ELR (cell line): ENCODE measurements at regions not wholly inside any gene's neighbourhood (a gene's known extent, or its start where the extent isn't known, plus 50 kb on each side); places are given as distances from the start of the nearest gene placed in this dataset.

ENCODE experiments used
- DNase-seq: peaks from one replicate; pipeline ENCODE4 v3.0.0-alpha.2; 2015; ENCODE audit warnings: low read depth

DNA sequence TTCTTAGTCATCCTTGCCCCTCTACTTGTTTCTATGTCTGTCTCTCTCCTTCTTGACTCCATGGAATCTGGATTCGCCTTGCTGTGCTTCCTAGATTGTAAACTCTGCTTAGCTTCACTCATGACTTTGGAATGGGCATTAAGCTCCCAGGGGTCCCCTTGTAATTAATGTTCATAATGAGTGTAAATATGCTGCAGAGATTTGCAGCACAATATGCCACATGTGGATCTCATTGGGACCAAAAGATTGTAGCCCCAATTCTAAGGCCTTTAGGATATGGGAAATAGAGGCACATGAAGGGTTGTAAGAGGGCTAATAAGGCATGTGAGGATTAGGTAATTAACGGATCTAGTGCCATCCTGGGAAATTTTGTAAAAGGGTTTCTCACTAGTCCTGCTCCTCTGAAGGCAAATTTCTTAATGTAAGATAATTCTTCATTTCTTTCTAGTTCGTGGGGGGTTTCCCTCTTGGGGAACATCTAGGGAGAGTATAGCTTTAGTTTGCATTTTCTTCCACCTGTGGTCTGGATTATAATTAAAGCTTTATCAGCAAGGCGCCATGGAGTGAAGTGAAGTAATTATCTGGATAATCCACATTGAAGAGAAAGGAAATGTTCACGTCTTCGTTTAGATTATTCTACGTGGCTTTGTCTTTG lies 659.2 kb upstream of the PLXNA2 start:
- no peak for DNase-seq

DNA sequence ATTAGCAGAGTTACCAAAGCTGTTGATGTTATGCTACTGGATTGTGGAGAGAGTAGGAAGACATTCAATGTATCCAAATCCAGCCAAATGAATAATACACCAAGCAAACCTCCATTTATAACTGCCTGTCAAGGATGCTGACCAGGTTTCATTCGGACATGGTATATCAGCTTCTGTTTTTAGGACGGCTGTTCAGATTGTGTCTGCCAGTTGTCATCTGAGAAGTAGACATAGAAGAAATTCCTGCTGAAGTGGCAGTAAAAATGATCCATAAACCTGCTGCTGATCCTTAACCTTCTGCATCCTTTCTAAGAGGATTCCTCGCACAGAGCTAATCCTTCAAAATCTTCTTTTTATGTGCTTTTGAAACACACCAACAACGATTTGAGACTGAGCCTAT lies 663.6 kb upstream of the PLXNA2 start:
- DNase-seq: no peak

GRCh38 chr1:208909011-208909984 lies 665.1 kb upstream of the PLXNA2 start:
- no peak for DNase-seq

GRCh38 chr1:208910161-208910560 lies 666.0 kb upstream of the PLXNA2 start:
- no peak for DNase-seq

DNA sequence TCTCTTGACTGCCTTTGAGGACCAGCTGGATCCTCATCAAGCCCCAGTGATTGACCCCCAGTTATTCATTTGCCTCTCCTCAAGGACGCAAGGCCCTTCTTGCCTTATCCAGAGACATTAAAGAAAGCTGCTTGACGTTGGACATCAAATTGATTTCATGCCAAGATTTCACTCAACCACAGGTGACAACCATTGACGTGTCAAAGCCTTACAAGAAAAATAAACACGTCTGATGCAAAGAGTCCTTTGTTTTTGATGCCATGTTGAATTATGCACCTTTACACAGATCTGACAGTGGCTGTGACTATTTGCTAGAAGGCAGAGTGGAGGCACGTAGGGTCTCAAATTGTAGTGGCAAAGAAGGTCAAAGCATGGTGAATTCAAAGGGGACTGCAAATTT lies 666.2 kb upstream of the CAMK1G start:
- DNase-seq: no peak

- DNase-seq: no peak
These were observed 665.8 kb upstream of the CAMK1G start for GRCh38 chr1:208917723-208918122.

DNA sequence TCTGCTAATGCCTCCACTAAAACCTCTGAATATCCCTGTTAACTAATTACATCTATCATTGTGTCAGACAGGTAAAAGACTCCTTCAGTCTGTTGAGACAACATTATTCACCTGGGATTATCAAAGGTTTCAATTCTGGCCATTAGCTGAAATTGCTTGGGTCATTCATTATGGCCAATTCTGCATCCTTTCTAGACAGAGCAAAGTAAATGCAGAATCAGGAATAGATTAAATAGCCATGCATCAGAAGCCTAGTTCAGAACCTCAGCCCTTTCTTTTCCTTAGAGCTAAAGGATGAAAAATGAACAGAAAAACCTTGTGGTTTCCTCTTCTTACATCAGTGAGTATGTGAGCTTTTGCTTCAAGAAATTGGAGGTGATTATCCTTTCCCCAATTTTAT lies 665.4 kb upstream of the CAMK1G start:
- no peak for DNase-seq

DNA sequence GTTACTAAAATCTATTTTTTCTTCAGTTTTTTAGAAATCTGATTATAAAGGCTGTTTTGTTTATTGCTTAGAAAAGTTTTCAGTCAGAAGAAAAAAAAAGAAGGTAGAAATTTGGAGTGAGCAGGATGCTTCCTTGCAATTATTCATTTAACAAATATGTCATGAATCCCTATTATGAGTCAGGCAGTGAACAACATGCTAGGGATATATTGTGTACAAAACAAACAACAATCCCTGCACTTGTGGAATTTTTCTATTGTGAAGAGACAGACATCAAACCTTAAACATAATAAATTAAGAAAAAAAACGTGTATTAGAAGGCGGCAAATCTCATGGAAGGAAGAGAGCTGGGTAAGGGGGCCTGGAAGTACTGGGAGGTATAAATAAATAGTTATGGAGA lies 664.1 kb upstream of the CAMK1G start:
- DNase-seq: peak; percentile 83

GRCh38 chr1:208921259-208921658 lies 662.3 kb upstream of the CAMK1G start:
- peak; percentile 29 for DNase-seq

- no peak for DNase-seq
These were observed 660.1 kb upstream of the CAMK1G start for GRCh38 chr1:208923456-208923855.

GRCh38 chr1:208923946-208924720 lies 659.4 kb upstream of the CAMK1G start:
- DNase-seq: no peak

- no peak for DNase-seq
These were observed 658.6 kb upstream of the CAMK1G start for GRCh38 chr1:208924928-208925327.

GRCh38 chr1:208928349-208929010 lies 655.0 kb upstream of the CAMK1G start:
- peak; percentile 54 for DNase-seq

GRCh38 chr1:208929575-208929974 lies 653.9 kb upstream of the CAMK1G start:
- peak; percentile 82 for DNase-seq

DNA sequence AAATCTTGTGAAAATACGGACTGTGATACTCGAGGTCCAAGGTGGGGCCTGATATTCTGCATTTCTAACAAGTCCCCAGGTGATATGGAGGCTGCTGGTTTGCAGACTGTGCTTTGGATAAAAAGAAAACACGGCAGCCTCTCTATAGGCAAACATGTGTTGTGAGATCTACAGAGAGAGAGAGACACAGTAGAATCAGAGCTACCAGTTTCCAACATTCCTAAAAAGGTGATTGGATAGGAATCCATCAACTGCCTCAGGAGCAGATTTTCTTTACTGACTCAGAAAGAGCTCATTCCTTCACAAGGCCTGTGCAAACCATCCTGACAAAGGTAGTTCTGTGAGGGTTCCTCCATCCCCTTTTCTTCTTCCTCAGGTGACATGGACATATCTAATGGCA lies 651.6 kb upstream of the CAMK1G start:
- peak; percentile 8 for DNase-seq

DNA sequence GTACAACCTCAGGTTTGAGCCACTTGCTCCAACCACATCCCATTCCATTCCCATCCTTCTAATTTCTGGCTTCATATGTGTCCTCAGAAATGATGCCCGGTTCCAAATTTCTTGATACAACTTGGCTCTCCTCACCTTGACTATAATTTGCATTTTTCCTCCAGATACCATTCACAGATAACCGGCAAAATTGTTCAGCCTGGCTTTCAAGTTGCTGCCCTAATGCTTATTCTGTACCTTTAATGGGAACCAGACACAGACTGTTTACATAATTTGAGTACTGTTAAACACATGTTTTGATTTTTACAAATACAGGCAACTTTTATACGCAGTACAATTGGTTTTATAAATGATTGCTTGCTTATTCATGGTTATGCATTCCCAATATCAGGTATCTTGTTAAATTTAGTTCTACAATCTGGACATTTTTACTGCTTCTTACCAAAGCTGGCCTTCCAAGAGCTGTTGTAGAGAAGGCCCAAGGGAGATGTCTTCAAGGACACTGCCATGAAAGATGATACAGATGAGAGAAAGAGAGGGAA lies 649.5 kb upstream of the CAMK1G start:
- DNase-seq: no peak

DNA sequence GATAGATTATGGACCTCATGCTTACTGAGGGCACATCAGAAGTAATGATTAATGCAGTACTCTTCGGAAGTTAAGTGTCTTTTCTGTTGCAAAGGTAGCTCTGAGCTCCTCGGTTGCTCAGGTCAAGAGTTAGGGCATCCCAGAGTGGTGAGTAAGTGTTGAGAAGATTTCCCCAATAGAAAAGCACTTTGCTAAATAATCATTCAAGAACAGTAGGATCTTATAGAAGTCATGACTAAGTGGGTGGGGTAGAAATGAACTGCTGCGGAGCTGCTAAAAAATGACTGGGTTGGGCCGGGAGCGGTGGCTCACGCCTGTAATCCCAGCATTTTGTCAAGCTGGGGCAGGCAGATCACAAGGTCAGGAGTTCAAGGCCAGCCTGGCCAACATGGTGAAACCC lies 648.6 kb upstream of the CAMK1G start:
- peak; percentile 9 for DNase-seq

DNA sequence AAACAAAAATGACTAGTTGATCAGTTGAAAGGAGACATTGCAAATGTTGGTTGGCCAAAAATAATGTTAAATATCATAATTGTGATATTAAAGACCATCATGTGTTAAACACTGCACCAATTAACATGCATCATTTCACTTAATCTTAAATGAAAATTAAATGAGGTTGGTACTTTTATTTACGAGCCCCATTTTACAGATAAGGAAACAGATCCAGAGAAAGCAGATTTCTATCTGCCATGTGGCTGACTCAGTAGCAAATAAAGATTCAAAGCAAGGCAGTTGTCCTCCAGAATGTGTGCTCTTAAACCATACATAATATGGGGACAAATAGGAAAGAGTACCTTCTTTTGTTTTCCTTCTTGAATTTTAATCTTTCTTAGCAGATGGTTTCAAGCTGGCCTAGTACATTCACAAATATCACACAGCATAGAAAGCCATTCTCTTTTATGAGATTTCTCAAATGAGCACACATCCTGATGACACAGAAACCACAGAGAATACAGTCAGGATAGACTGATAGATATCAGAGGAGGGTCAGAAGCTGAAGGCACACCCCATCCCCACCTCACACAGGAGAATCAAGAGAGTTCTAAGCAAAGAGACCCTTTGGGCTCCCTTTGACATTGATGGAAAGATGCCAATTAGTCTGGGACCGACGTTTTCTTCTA lies 647.9 kb upstream of the CAMK1G start:
- DNase-seq: peak; percentile 35

- no peak for DNase-seq
These were observed 643.9 kb upstream of the CAMK1G start for GRCh38 chr1:208939537-208940085.

DNA sequence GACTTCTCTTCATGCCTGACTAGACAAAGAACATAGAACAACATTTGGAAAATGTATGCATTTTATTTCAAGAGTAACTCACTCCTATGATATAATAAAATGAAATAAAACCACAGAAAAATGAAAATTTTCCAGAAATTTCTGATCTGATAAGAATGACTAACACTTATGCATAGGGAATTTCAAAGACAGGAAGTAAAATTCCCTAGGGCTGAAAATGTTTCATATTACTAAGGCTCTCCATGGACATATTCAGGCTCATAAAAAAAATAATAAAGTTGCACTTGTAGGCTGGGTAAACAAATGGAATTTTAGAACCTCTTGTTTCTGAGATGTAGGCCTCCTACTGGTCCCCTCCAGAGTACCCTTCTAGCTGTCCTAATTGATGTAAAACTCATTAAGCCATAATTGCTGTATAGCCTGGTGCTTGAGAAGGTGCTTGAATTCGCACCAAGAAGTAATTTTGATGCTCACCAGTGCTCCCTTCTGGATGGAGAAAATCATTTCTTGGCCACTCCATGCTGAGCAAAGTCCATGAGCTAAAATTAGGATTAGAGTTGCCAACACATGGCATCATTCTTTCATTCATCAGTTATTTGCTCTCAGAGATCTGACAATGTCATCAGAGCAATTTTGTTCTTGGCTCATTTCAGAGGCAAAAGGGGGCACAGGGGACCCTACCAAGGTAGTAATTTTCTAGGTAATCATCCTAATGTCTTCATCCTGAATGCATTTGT lies 641.0 kb upstream of the CAMK1G start:
- DNase-seq: peak; percentile 54
